ENCODE measurements at regions not wholly inside any gene's neighbourhood (a gene's known extent, or its start where the extent isn't known, plus 50 kb on each side); places are given as distances from the start of the nearest gene placed in this dataset.

GRCh38 chr1:229883504-229884200 is 183.4 kb upstream of the GALNT2 start (continued):
- no peak for TF ChIP-seq ZNF518A (tag by site-specific recombination; conservative IDR thresholded peaks at IDR 0.05; ENCODE audit: low read depth)

- POLR2A ChIA-PET: no interaction called here
- Histone ChIP-seq H3K36me3 (ENCODE audit: control insufficient read depth in 2 of 2, insufficient read depth in 1 of 2, low read length in 2 of 2) (no peaks in the 10 kb centered on the region), H3K4me3 (ENCODE audit: low read depth, low read length) (no peak overlapping the region), H3K4me1 (ENCODE audit: control insufficient read depth, insufficient read depth, low read length) (no peaks in the 10 kb centered on the region), H3K9me3 (ENCODE audit: control insufficient read depth, insufficient read depth, low read depth, low read length) (no peaks in the 10 kb centered on the region), H3K27ac (ENCODE audit: extremely low read depth, low read depth, low read length) (no peak overlapping the region)
- TF ChIP-seq CTCF (tag by site-specific recombination; IDR thresholded peaks at IDR 0.05) (peak; percentile 61), GLIS1 (tag by site-specific recombination; IDR thresholded peaks at IDR 0.05) (peak; percentile 91), ZIC2 (tag by site-specific recombination; IDR thresholded peaks at IDR 0.05) (peak; percentile 91), ZNF555 (tag by site-specific recombination; conservative IDR thresholded peaks at IDR 0.05) (no peak), PRDM10 (tag by site-specific recombination; IDR thresholded peaks at IDR 0.05) (peak; percentile 77), ZBTB21 (tag by site-specific recombination; IDR thresholded peaks at IDR 0.05) (no peak), ZNF692 (tag by site-specific recombination; IDR thresholded peaks at IDR 0.05) (no peak), ZNF701 (tag by site-specific recombination; IDR thresholded peaks at IDR 0.05) (no peak), ZBTB26 (tag by site-specific recombination; optimal IDR thresholded peaks at IDR 0.05) (no peak), ZNF23 (tag by site-specific recombination; IDR thresholded peaks at IDR 0.05; ENCODE audit: borderline replicate concordance) (no peak)
- CTCF ChIA-PET: no interaction called here
Measured at GRCh38 chr1:229884765-229885164, 182.3 kb upstream of the GALNT2 start.

Data from HEK293 (cell line).